Astrocyte (in vitro differentiated cells and primary cell): ENCODE measurements at regions not wholly inside any gene's neighbourhood (a gene's known extent, or its start where the extent isn't known, plus 50 kb on each side); places are given as distances from the start of the nearest gene placed in this dataset.

ENCODE experiments used
- DNase-seq: peaks from one replicate; pipeline ENCODE4 v3.0.0-alpha.2; 2010; ENCODE audit warnings: low read depth
- FAIRE-seq: peaks from 2 replicates; lab custom pipeline; 2011; peaks lifted over from hg19 to GRCh38; lab: Jason Lieb, UNC
- H2AFZ ChIP-seq: 2 replicates; pipeline ENCODE4 v1.6.0; 2012; ENCODE audit warnings: low read depth, low read length, inconsistent platforms
- H3K27ac ChIP-seq: 2 replicates; pipeline ENCODE4 v1.5.1; 2011; ENCODE audit warnings: low read depth, low read length, inconsistent platforms
- H3K27me3 ChIP-seq: 2 replicates; pipeline ENCODE4 v1.6.0; 2011; ENCODE audit warnings: low read length, inconsistent platforms; ENCODE audit not compliant: insufficient read depth
- H3K36me3 ChIP-seq: 2 replicates; pipeline ENCODE4 v1.5.1; 2011; ENCODE audit warnings: low read length, inconsistent platforms; ENCODE audit not compliant: insufficient read depth
- H3K4me1 ChIP-seq: 2 replicates; pipeline ENCODE4 v1.5.1; 2011; ENCODE audit warnings: low read length, inconsistent platforms; ENCODE audit not compliant: insufficient read depth
- H3K4me2 ChIP-seq: 2 replicates; pipeline ENCODE4 v1.6.0; 2012; ENCODE audit warnings: low read length, inconsistent platforms
- H3K4me3 ChIP-seq: 2 replicates; pipeline ENCODE4 v1.5.1; 2011; ENCODE audit warnings: low read depth, mild to moderate bottlenecking, low read length, inconsistent platforms; ENCODE audit not compliant: insufficient read depth
- H3K79me2 ChIP-seq: 2 replicates; pipeline ENCODE4 v1.6.0; 2012; ENCODE audit warnings: mild to moderate bottlenecking, low read length, inconsistent platforms; ENCODE audit not compliant: insufficient read depth
- H3K9ac ChIP-seq: 2 replicates; pipeline ENCODE4 v1.6.0; 2012; ENCODE audit warnings: mild to moderate bottlenecking, low read length, inconsistent platforms
- H3K9me3 ChIP-seq: 2 replicates; pipeline ENCODE4 v1.5.1; 2012; ENCODE audit warnings: low read depth, mild to moderate bottlenecking, low read length, inconsistent platforms; ENCODE audit not compliant: insufficient read depth
- H4K20me1 ChIP-seq: 2 replicates; pipeline ENCODE4 v1.6.0; 2012; ENCODE audit warnings: low read length, inconsistent platforms; ENCODE audit not compliant: insufficient read depth
- H3K27ac Mint-ChIP-seq: one replicate; pipeline ENCODE4 v1.8.0; 2021; ENCODE audit warnings: mild to moderate bottlenecking, mixed read lengths; ENCODE audit not compliant: unreplicated experiment
- H3K27me3 Mint-ChIP-seq: one replicate; pipeline ENCODE4 v1.8.0; 2021; ENCODE audit warnings: low read depth, mixed read lengths; ENCODE audit not compliant: unreplicated experiment
- H3K36me3 Mint-ChIP-seq: one replicate; pipeline ENCODE4 v1.8.0; 2021; ENCODE audit warnings: low read depth, mixed read lengths; ENCODE audit not compliant: unreplicated experiment
- H3K4me1 Mint-ChIP-seq: one replicate; pipeline ENCODE4 v1.8.0; 2021; ENCODE audit warnings: low read depth, mixed read lengths; ENCODE audit not compliant: unreplicated experiment
- H3K4me3 Mint-ChIP-seq: one replicate; pipeline ENCODE4 v1.8.0; 2021; ENCODE audit warnings: mild to moderate bottlenecking, moderate library complexity, mixed read lengths; ENCODE audit not compliant: unreplicated experiment
- H3K9me3 Mint-ChIP-seq: one replicate; pipeline ENCODE4 v1.8.0; 2021; ENCODE audit warnings: mild to moderate bottlenecking, mixed read lengths; ENCODE audit not compliant: unreplicated experiment
- CTCF ChIP-seq: IDR thresholded peaks from 2 replicates; pipeline ENCODE4 v1.5.1; 2011; ENCODE audit warnings: low read depth, mild to moderate bottlenecking, inconsistent platforms, low read length, moderate library complexity; ENCODE audit not compliant: insufficient read depth
- EZH2 ChIP-seq: IDR thresholded peaks from 2 replicates; pipeline ENCODE4 v1.6.1; 2012; ENCODE audit warnings: mild to moderate bottlenecking, low read length, inconsistent platforms; ENCODE audit not compliant: insufficient read depth

- no peak overlapping the region for H2AFZ ChIP-seq
- Mint-ChIP-seq H3K36me3 (no peaks in the 10 kb centered on the region), H3K9me3 (peaks cover 3% of the 10 kb centered on the region), H3K27ac (no peak overlapping the region), H3K4me3 (no peak overlapping the region), H3K27me3 (no peaks in the 10 kb centered on the region), H3K4me1 (peaks cover 17% of the 10 kb centered on the region)
- peak; percentile 50 for DNase-seq
- no peak for FAIRE-seq
- H3K4me2 ChIP-seq = no peak overlapping the region
- H3K79me2 ChIP-seq = no peaks in the 10 kb centered on the region
- no peaks in the 10 kb centered on the region for H3K36me3 ChIP-seq
- no peaks in the 10 kb centered on the region for H3K9me3 ChIP-seq
- TF ChIP-seq CTCF = peak; percentile 42
- no peak for TF ChIP-seq EZH2
- no peak overlapping the region for H3K9ac ChIP-seq
- no peak overlapping the region for H3K27ac ChIP-seq
- no peak overlapping the region for H3K4me3 ChIP-seq
- no peaks in the 10 kb centered on the region for H3K27me3 ChIP-seq
- H4K20me1 ChIP-seq = no peaks in the 10 kb centered on the region
- peaks cover 17% of the 10 kb centered on the region for H3K4me1 ChIP-seq
Measured at GRCh38 chr4:100742045-100742444, 224.2 kb upstream of the EMCN start.

GRCh38 chr4:100739426-100739825 is 221.6 kb upstream of the EMCN start:
- no peak overlapping the region for H3K4me3 ChIP-seq
- no peak overlapping the region for H3K9ac ChIP-seq
- Mint-ChIP-seq H3K27ac (no peak overlapping the region), H3K27me3 (no peaks in the 10 kb centered on the region), H3K36me3 (no peaks in the 10 kb centered on the region), H3K4me3 (no peak overlapping the region), H3K4me1 (peaks cover 19% of the 10 kb centered on the region), H3K9me3 (peaks cover 5% of the 10 kb centered on the region)
- no peak for FAIRE-seq
- no peak overlapping the region for H2AFZ ChIP-seq
- H3K27ac ChIP-seq = no peak overlapping the region
- H3K4me2 ChIP-seq = no peak overlapping the region
- DNase-seq = no peak
- TF ChIP-seq CTCF = no peak
- no peaks in the 10 kb centered on the region for H3K36me3 ChIP-seq
- no peaks in the 10 kb centered on the region for H3K9me3 ChIP-seq
- H3K27me3 ChIP-seq = no peaks in the 10 kb centered on the region
- no peaks in the 10 kb centered on the region for H3K79me2 ChIP-seq
- no peaks in the 10 kb centered on the region for H4K20me1 ChIP-seq
- H3K4me1 ChIP-seq = peaks cover 21% of the 10 kb centered on the region

- H4K20me1 ChIP-seq = no peaks in the 10 kb centered on the region
- H3K4me3 ChIP-seq = no peak overlapping the region
- peak overlapping the region; percentile 32 for H3K9ac ChIP-seq
- Mint-ChIP-seq H3K36me3 (no peaks in the 10 kb centered on the region), H3K4me1 (peaks cover 21% of the 10 kb centered on the region), H3K27me3 (no peaks in the 10 kb centered on the region), H3K27ac (peak overlapping the region; percentile 66), H3K4me3 (no peak overlapping the region), H3K9me3 (peaks cover 7% of the 10 kb centered on the region)
- H3K4me1 ChIP-seq = peaks cover 21% of the 10 kb centered on the region
- H3K79me2 ChIP-seq = no peaks in the 10 kb centered on the region
- TF ChIP-seq CTCF (no peak), EZH2 (no peak)
- FAIRE-seq (peak; percentile 60), DNase-seq (peak; percentile 96)
- peak overlapping the region; percentile 62 for H2AFZ ChIP-seq
- H3K27me3 ChIP-seq = no peaks in the 10 kb centered on the region
- H3K4me2 ChIP-seq = peak overlapping the region; percentile 53
- H3K36me3 ChIP-seq = no peaks in the 10 kb centered on the region
- peak overlapping the region; percentile 65 for H3K27ac ChIP-seq
- H3K9me3 ChIP-seq = no peaks in the 10 kb centered on the region
Measured at GRCh38 chr4:100738196-100739165, 220.7 kb upstream of the EMCN start.
